HEK293 (cell line): ENCODE measurements at regions not wholly inside any gene's neighbourhood (a gene's known extent, or its start where the extent isn't known, plus 50 kb on each side); places are given as distances from the start of the nearest gene placed in this dataset.

Source experiments
- CTCF ChIA-PET: fragments of 350-600 bp; formaldehyde crosslinking; extraction: SDS; loops from one replicate; lab custom pipeline; 2021; ENCODE audit warnings: antibody characterized with exemption; lab: Yijun Ruan, JAX
- POLR2A ChIA-PET: fragments of 300-600 bp; formaldehyde crosslinking; extraction: SDS; loops from one replicate; lab custom pipeline; 2020; ENCODE audit warnings: antibody characterized with exemption, inconsistent platforms; lab: Yijun Ruan, JAX
- H3K27ac ChIP-seq: fragments of 200-500 bp; sonication (Bioruptor generic); 2 replicates; pipeline ENCODE4 v1.5.1; 2014; ENCODE audit warnings: low read depth, low read length, control low read depth, inconsistent platforms; ENCODE audit errors: extremely low read depth
- H3K36me3 ChIP-seq, 2 experiments: fragments of 200-500 bp in 1 of 2; sonication (Bioruptor generic) in 1 of 2; 1 replicate in 1 of 2; 2 replicates in 1 of 2; pipeline ENCODE4 v1.5.1; 2014 to 2017; ENCODE audit warnings: inconsistent platforms in 2 of 2, low read length in 2 of 2; ENCODE audit not compliant: control insufficient read depth in 2 of 2, insufficient read depth in 1 of 2
- H3K4me1 ChIP-seq: fragments of 200-500 bp; sonication (Bioruptor generic); 2 replicates; pipeline ENCODE4 v1.5.1; 2014; ENCODE audit warnings: mild to moderate bottlenecking, low read length, inconsistent platforms; ENCODE audit not compliant: control insufficient read depth, insufficient read depth
- H3K4me3 ChIP-seq: 2 replicates; pipeline ENCODE4 v1.5.1; 2011; ENCODE audit warnings: low read depth, mild to moderate bottlenecking, control low read depth, low read length, moderate library complexity
- H3K9me3 ChIP-seq: fragments of 200-500 bp; sonication (Bioruptor generic); 2 replicates; pipeline ENCODE4 v1.5.1; 2014; ENCODE audit warnings: low read depth, low read length, inconsistent platforms; ENCODE audit not compliant: control insufficient read depth, insufficient read depth
- BCL11A ChIP-seq: fragments of 450-650 bp; formaldehyde crosslinking; IDR thresholded peaks from 2 replicates; pipeline ENCODE4 v1.5.1; 2016; ENCODE audit warnings: low read depth, missing biosample characterization, missing genetic modification characterization
- FEZF1 ChIP-seq: fragments of 450-650 bp; formaldehyde crosslinking; IDR thresholded peaks from 2 replicates; pipeline ENCODE4 v1.5.1; 2016; ENCODE audit warnings: missing biosample characterization, missing genetic modification characterization
- IKZF3 ChIP-seq: fragments of 450-650 bp; IDR thresholded peaks from 2 replicates; pipeline ENCODE4 v1.5.0; 2018; ENCODE audit warnings: missing biosample characterization, mild to moderate bottlenecking, missing genetic modification characterization, moderate library complexity
- KLF10 ChIP-seq: fragments of 450-650 bp; IDR thresholded peaks from 2 replicates; pipeline ENCODE4 v1.5.1; 2018; ENCODE audit warnings: missing biosample characterization, mild to moderate bottlenecking, missing genetic modification characterization
- OVOL3 ChIP-seq: fragments of 450-650 bp; formaldehyde crosslinking; IDR thresholded peaks from 2 replicates; pipeline ENCODE4 v1.5.1; 2016; ENCODE audit warnings: missing biosample characterization, missing genetic modification characterization
- WT1 ChIP-seq: fragments of 450-650 bp; formaldehyde crosslinking; IDR thresholded peaks from 2 replicates; pipeline ENCODE4 v1.5.1; 2016; ENCODE audit warnings: missing biosample characterization, missing genetic modification characterization
- ZIC2 ChIP-seq: fragments of 450-650 bp; formaldehyde crosslinking; IDR thresholded peaks from 2 replicates; pipeline ENCODE4 v1.5.1; 2016; ENCODE audit warnings: missing biosample characterization, missing genetic modification characterization
- ZNF394 ChIP-seq: fragments of 450-650 bp; formaldehyde crosslinking; IDR thresholded peaks from 2 replicates; pipeline ENCODE4 v1.5.1; 2016; ENCODE audit warnings: missing biosample characterization, missing genetic modification characterization, mild to moderate bottlenecking, moderate library complexity, borderline replicate concordance
- ZNF426 ChIP-seq: fragments of 450-650 bp; formaldehyde crosslinking; IDR thresholded peaks from 2 replicates; pipeline ENCODE4 v1.5.1; 2017; ENCODE audit warnings: missing biosample characterization, missing genetic modification characterization, mild to moderate bottlenecking, inconsistent platforms, moderate library complexity
- ZNF600 ChIP-seq: fragments of 450-650 bp; formaldehyde crosslinking; IDR thresholded peaks from 2 replicates; pipeline ENCODE4 v1.5.1; 2016; ENCODE audit warnings: missing biosample characterization, missing genetic modification characterization
- ZNF658 ChIP-seq: fragments of 450-650 bp; formaldehyde crosslinking; IDR thresholded peaks from 2 replicates; pipeline ENCODE4; 2016; ENCODE audit warnings: missing biosample characterization, missing genetic modification characterization
- ZNF670 ChIP-seq: fragments of 450-650 bp; formaldehyde crosslinking; IDR thresholded peaks from 2 replicates; pipeline ENCODE4 v1.5.1; 2016; ENCODE audit warnings: missing biosample characterization, missing genetic modification characterization, low read depth
- ZNF747 ChIP-seq: fragments of 450-650 bp; formaldehyde crosslinking; IDR thresholded peaks from 2 replicates; pipeline ENCODE4 v1.5.1; 2016; ENCODE audit warnings: missing biosample characterization, missing genetic modification characterization
- ZNF76 ChIP-seq: fragments of 450-650 bp; formaldehyde crosslinking; IDR thresholded peaks from 2 replicates; pipeline ENCODE4; 2016; ENCODE audit warnings: low read depth, missing biosample characterization, missing genetic modification characterization, borderline replicate concordance
- ZSCAN16 ChIP-seq: fragments of 450-650 bp; formaldehyde crosslinking; IDR thresholded peaks from 2 replicates; pipeline ENCODE4 v1.5.1; 2016; ENCODE audit warnings: missing biosample characterization, missing genetic modification characterization
- TF ChIP-seq, protein P1 (sequence below): fragments of 450-650 bp; formaldehyde crosslinking; IDR thresholded peaks from 2 replicates; pipeline ENCODE4 v1.5.1; 2016; ENCODE audit warnings: missing biosample characterization, missing genetic modification characterization
- TF ChIP-seq, protein P2 (sequence below): fragments of 450-650 bp; formaldehyde crosslinking; IDR thresholded peaks from 2 replicates; pipeline ENCODE4 v1.5.1; 2016; ENCODE audit warnings: missing biosample characterization, missing genetic modification characterization
- TF ChIP-seq, protein P3 (sequence below): fragments of 450-650 bp; formaldehyde crosslinking; IDR thresholded peaks from 2 replicates; pipeline ENCODE4 v1.5.1; 2016; ENCODE audit warnings: missing biosample characterization, missing genetic modification characterization
- TF ChIP-seq, protein P4 (sequence below): fragments of 450-650 bp; IDR thresholded peaks from 2 replicates; pipeline ENCODE4 v1.5.1; 2018; ENCODE audit warnings: missing biosample characterization, mild to moderate bottlenecking, missing genetic modification characterization
- TF ChIP-seq, protein P5 (sequence below): fragments of 450-650 bp; formaldehyde crosslinking; IDR thresholded peaks from 2 replicates; pipeline ENCODE4 v1.5.1; 2017; ENCODE audit warnings: missing biosample characterization, missing genetic modification characterization
- TF ChIP-seq, protein P6 (sequence below): fragments of 450-650 bp; formaldehyde crosslinking; conservative IDR thresholded peaks from 2 replicates; pipeline ENCODE4 v1.5.1; 2016; ENCODE audit warnings: low read depth, missing biosample characterization, missing genetic modification characterization

DNA sequence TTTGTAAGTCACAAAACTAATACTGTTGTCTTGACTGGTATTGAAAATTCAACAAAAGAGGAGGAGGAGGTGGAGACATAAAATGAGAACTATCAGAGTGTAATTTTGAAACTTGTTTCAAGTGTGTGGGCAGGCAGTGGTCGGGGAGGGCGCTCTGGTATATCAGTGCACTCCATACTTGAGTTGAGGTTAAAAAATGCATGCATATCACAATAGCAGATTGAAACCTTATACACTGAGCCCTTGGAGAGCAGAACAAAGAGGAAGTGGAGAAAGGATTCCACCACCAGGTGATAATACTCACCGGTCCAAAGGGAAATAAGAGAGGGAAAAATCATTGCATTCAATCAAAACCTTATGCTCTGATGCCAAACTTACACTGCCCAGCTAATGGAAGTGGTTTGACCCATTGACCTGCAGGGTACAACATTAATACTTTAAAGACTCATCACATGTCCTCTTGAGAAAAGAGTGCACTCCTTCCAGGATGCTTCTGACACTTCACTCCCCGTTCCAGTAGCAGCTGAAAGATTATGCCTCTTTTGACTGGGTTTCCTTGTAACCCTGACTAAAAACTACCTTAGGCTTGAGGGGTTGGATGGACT, 79.5 kb upstream of the FAM169A start:
- H3K9me3 ChIP-seq, result no peaks in the 10 kb centered on the region
- no peaks in the 10 kb centered on the region for H3K36me3 ChIP-seq
- no peak overlapping the region for H3K27ac ChIP-seq
- POLR2A ChIA-PET, result no interaction called here
- H3K4me3 ChIP-seq, result no peak overlapping the region
- CTCF ChIA-PET, result interaction anchor here (1.8 kb wide), 1 partner anchor 10 kb away, joined by 7 read pairs; no protein-coding TSS in a partner anchor
- TF ChIP-seq, protein P1, sequence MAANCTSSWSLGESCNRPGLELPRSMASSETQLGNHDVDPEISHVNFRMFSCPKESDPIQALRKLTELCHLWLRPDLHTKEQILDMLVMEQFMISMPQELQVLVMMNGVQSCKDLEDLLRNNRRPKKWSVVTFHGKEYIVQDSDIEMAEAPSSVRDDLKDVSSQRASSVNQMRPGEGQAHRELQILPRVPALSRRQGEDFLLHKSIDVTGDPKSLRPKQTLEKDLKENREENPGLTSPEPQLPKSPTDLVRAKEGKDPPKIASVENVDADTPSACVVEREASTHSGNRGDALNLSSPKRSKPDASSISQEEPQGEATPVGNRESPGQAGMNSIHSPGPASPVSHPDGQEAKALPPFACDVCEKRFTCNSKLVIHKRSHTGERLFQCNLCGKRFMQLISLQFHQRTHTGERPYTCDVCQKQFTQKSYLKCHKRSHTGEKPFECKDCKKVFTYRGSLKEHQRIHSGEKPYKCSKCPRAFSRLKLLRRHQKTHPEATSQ (tag by site-specific recombination), result no peak
- H3K4me1 ChIP-seq, result no peaks in the 10 kb centered on the region

DNA sequence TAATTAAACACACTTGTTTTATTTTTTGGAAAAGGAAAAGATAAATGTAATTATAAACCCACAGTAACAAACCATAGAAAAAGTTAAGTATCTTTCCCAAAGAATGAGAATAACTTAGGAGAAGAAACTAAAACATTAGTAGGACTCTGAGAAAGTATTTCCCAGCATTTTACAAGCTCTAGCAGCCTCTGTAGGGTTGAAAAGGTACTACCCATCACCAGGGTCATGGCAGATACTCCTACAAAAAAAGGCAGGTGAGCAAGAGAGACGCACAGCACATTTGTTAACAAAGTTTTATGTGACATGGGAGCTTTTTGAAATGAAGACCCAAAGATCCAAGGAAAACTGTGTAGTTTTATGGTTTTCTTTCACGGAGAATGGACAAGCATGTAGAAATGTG, 77.7 kb upstream of the FAM169A start:
- H3K4me1 ChIP-seq, result no peaks in the 10 kb centered on the region
- H3K9me3 ChIP-seq, result no peaks in the 10 kb centered on the region
- CTCF ChIA-PET, result no interaction called here
- H3K36me3 ChIP-seq, result no peaks in the 10 kb centered on the region
- no peak overlapping the region for H3K27ac ChIP-seq
- POLR2A ChIA-PET, result no interaction called here
- no peak overlapping the region for H3K4me3 ChIP-seq
- no peak for TF ChIP-seq ZNF658 (tag by site-specific recombination)
- TF ChIP-seq FEZF1 (tag by site-specific recombination), result no peak
- TF ChIP-seq, protein P2, sequence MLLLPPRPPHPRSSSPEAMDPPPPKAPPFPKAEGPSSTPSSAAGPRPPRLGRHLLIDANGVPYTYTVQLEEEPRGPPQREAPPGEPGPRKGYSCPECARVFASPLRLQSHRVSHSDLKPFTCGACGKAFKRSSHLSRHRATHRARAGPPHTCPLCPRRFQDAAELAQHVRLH (tag by site-specific recombination), result no peak
- TF ChIP-seq, protein P3, sequence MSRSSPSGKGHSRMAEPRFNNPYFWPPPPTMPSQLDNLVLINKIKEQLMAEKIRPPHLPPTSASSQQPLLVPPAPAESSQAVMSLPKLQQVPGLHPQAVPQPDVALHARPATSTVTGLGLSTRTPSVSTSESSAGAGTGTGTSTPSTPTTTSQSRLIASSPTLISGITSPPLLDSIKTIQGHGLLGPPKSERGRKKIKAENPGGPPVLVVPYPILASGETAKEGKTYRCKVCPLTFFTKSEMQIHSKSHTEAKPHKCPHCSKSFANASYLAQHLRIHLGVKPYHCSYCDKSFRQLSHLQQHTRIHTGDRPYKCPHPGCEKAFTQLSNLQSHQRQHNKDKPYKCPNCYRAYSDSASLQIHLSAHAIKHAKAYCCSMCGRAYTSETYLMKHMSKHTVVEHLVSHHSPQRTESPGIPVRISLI (tag by site-specific recombination), result no peak
- TF ChIP-seq ZIC2 (tag by site-specific recombination), result no peak
- TF ChIP-seq ZNF426 (tag by site-specific recombination), result no peak
- no peak for TF ChIP-seq ZNF394 (tag by site-specific recombination)
- no peak for TF ChIP-seq ZNF747 (tag by site-specific recombination)
- TF ChIP-seq ZSCAN16 (tag by site-specific recombination), result no peak
- TF ChIP-seq, protein P4, sequence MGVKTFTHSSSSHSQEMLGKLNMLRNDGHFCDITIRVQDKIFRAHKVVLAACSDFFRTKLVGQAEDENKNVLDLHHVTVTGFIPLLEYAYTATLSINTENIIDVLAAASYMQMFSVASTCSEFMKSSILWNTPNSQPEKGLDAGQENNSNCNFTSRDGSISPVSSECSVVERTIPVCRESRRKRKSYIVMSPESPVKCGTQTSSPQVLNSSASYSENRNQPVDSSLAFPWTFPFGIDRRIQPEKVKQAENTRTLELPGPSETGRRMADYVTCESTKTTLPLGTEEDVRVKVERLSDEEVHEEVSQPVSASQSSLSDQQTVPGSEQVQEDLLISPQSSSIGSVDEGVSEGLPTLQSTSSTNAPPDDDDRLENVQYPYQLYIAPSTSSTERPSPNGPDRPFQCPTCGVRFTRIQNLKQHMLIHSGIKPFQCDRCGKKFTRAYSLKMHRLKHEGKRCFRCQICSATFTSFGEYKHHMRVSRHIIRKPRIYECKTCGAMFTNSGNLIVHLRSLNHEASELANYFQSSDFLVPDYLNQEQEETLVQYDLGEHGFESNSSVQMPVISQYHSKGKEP, result no peak
- TF ChIP-seq ZNF76 (tag by site-specific recombination), result no peak
- TF ChIP-seq, protein P5, sequence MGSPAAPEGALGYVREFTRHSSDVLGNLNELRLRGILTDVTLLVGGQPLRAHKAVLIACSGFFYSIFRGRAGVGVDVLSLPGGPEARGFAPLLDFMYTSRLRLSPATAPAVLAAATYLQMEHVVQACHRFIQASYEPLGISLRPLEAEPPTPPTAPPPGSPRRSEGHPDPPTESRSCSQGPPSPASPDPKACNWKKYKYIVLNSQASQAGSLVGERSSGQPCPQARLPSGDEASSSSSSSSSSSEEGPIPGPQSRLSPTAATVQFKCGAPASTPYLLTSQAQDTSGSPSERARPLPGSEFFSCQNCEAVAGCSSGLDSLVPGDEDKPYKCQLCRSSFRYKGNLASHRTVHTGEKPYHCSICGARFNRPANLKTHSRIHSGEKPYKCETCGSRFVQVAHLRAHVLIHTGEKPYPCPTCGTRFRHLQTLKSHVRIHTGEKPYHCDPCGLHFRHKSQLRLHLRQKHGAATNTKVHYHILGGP, result no peak
- TF ChIP-seq IKZF3 (tag by site-specific recombination), result no peak

DNA sequence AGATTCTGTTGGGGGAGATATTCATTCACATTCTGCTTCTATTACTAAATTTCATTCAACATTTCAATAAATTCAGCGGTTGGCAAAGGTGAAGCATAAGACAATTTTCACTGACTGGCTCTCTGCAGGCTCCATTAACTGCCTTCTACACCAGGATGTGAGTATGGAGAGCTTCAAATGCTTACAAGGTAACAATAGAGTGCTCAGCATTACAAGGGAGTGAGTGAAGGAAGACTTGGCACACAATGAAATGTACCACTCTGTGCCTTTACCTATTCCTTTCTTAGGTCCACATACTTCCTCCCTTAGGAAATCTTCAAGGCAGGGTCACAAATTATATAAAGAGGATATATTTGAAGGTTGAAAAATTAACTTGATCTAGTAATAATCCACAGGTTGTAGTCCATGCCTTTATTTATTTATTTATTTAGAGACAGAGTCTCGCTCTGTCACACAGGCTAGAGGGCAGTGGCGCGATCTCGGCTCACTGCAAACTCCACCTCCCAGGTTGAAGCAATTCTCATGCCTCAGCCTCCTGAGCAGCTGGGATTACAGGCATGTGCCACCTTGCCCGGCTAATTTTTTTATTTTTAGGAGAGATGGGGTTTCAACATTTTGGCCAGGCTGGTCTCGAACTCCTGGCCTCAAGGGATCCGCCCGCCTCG, 76.6 kb upstream of the FAM169A start:
- Histone ChIP-seq H3K4me3 (no peak overlapping the region), H3K36me3 (no peaks in the 10 kb centered on the region), H3K27ac (no peak overlapping the region), H3K4me1 (no peaks in the 10 kb centered on the region), H3K9me3 (no peaks in the 10 kb centered on the region)
- POLR2A ChIA-PET, result no interaction called here
- CTCF ChIA-PET, result no interaction called here
- no peak for TF ChIP-seq BCL11A
- TF ChIP-seq ZNF670 (tag by site-specific recombination), result no peak
- no peak for TF ChIP-seq ZNF747 (tag by site-specific recombination)
- TF ChIP-seq, protein P6, sequence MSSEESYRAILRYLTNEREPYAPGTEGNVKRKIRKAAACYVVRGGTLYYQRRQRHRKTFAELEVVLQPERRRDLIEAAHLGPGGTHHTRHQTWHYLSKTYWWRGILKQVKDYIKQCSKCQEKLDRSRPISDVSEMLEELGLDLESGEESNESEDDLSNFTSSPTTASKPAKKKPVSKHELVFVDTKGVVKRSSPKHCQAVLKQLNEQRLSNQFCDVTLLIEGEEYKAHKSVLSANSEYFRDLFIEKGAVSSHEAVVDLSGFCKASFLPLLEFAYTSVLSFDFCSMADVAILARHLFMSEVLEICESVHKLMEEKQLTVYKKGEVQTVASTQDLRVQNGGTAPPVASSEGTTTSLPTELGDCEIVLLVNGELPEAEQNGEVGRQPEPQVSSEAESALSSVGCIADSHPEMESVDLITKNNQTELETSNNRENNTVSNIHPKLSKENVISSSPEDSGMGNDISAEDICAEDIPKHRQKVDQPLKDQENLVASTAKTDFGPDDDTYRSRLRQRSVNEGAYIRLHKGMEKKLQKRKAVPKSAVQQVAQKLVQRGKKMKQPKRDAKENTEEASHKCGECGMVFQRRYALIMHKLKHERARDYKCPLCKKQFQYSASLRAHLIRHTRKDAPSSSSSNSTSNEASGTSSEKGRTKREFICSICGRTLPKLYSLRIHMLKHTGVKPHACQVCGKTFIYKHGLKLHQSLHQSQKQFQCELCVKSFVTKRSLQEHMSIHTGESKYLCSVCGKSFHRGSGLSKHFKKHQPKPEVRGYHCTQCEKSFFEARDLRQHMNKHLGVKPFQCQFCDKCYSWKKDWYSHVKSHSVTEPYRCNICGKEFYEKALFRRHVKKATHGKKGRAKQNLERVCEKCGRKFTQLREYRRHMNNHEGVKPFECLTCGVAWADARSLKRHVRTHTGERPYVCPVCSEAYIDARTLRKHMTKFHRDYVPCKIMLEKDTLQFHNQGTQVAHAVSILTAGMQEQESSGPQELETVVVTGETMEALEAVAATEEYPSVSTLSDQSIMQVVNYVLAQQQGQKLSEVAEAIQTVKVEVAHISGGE, result no peak
- no peak for TF ChIP-seq OVOL3 (tag by site-specific recombination)
- TF ChIP-seq KLF10 (tag by site-specific recombination), result no peak
- TF ChIP-seq WT1 (tag by site-specific recombination), result no peak
- TF ChIP-seq ZNF600, result no peak
